H9 (cell line): ENCODE measurements at regions not wholly inside any gene's neighbourhood (a gene's known extent, or its start where the extent isn't known, plus 50 kb on each side); places are given as distances from the start of the nearest gene placed in this dataset.

ENCODE experiments used
- DNase-seq: peaks from one replicate; pipeline ENCODE4 v3.0.0-alpha.2; 2017
- H2AFZ ChIP-seq: one replicate; pipeline ENCODE4 v1.6.1; 2013; ENCODE audit warnings: mild to moderate bottlenecking, low read length, control low read depth, moderate library complexity
- H2AK5ac ChIP-seq: 2 replicates; pipeline ENCODE4 v1.6.1; 2013; ENCODE audit warnings: low read length, control low read depth, mixed read lengths; ENCODE audit not compliant: insufficient read length
- H2BK120ac ChIP-seq: one replicate; pipeline ENCODE4 v1.6.1; 2013; ENCODE audit warnings: low read depth, mild to moderate bottlenecking, low read length, control low read depth, inconsistent platforms; ENCODE audit not compliant: poor library complexity, severe bottlenecking
- H2BK12ac ChIP-seq: 2 replicates; pipeline ENCODE4 v1.6.1; 2013; ENCODE audit warnings: low read length, control low read depth, mixed read lengths, low read depth; ENCODE audit not compliant: insufficient read length
- H2BK15ac ChIP-seq: 2 replicates; pipeline ENCODE4 v1.6.1; 2013; ENCODE audit warnings: low read depth, low read length, control low read depth
- H2BK20ac ChIP-seq: one replicate; pipeline ENCODE4 v1.6.1; 2013; ENCODE audit warnings: low read depth, mild to moderate bottlenecking, low read length, control low read depth, inconsistent platforms; ENCODE audit not compliant: poor library complexity, severe bottlenecking
- H2BK5ac ChIP-seq: 2 replicates; pipeline ENCODE4 v1.6.1; 2013; ENCODE audit warnings: low read length, control low read depth, mixed read lengths; ENCODE audit not compliant: insufficient read length
- H3K14ac ChIP-seq: 2 replicates; pipeline ENCODE4 v1.6.1; 2013; ENCODE audit warnings: low read length, control low read depth; ENCODE audit not compliant: insufficient read depth
- H3K18ac ChIP-seq: 2 replicates; pipeline ENCODE4 v1.6.1; 2013; ENCODE audit warnings: low read depth, mild to moderate bottlenecking, mixed read lengths, low read length, control low read depth; ENCODE audit not compliant: insufficient read length
- H3K23ac ChIP-seq: 2 replicates; pipeline ENCODE4 v1.6.1; 2013; ENCODE audit warnings: low read length, control low read depth, mixed read lengths, low read depth; ENCODE audit not compliant: insufficient read length
- H3K23me2 ChIP-seq: 2 replicates; pipeline ENCODE4 v1.6.1; 2013; ENCODE audit warnings: low read depth, mild to moderate bottlenecking, mixed read lengths, low read length, control low read depth; ENCODE audit not compliant: insufficient read length, poor library complexity, severe bottlenecking
- H3K27ac ChIP-seq: 2 replicates; pipeline ENCODE4 v1.5.1; 2013; ENCODE audit warnings: low read length, control low read depth, mixed read lengths, low read depth; ENCODE audit not compliant: insufficient read length
- H3K27me3 ChIP-seq: 2 replicates; pipeline ENCODE4 v1.6.1; 2013; ENCODE audit warnings: low read length, control low read depth, inconsistent platforms; ENCODE audit not compliant: insufficient read depth
- H3K4ac ChIP-seq: 2 replicates; pipeline ENCODE4 v1.6.1; 2013; ENCODE audit warnings: low read depth, mild to moderate bottlenecking, control low read depth, inconsistent platforms, low read length, moderate library complexity
- H3K4me1 ChIP-seq: 2 replicates; pipeline ENCODE4 v1.6.1; 2013; ENCODE audit warnings: low read length, control low read depth, inconsistent platforms; ENCODE audit not compliant: insufficient read depth
- H3K4me2 ChIP-seq: 2 replicates; pipeline ENCODE4 v1.6.1; 2013; ENCODE audit warnings: low read length, control low read depth, mixed read lengths; ENCODE audit not compliant: insufficient read length, insufficient read depth
- H3K56ac ChIP-seq: 2 replicates; pipeline ENCODE4 v1.6.1; 2013; ENCODE audit warnings: low read depth, mild to moderate bottlenecking, mixed read lengths, low read length, control low read depth; ENCODE audit not compliant: insufficient read length
- H3K79me1 ChIP-seq: 2 replicates; pipeline ENCODE4 v1.6.1; 2013; ENCODE audit warnings: low read depth, mild to moderate bottlenecking, moderate library complexity, low read length, control low read depth, inconsistent platforms; ENCODE audit not compliant: insufficient read depth, poor library complexity, severe bottlenecking
- H3K79me2 ChIP-seq: 2 replicates; pipeline ENCODE4 v1.6.1; 2013; ENCODE audit warnings: low read length, control low read depth, inconsistent platforms; ENCODE audit not compliant: insufficient read depth
- H3K9ac ChIP-seq: 2 replicates; pipeline ENCODE4 v1.6.1; 2013; ENCODE audit warnings: low read length, control low read depth, mixed read lengths; ENCODE audit not compliant: insufficient read length; ENCODE audit errors: extremely low read depth
- H3K9me3 ChIP-seq: one replicate; pipeline ENCODE4 v1.6.1; 2013; ENCODE audit warnings: low read depth, low read length, inconsistent platforms; ENCODE audit not compliant: control insufficient read depth
- H3T11ph ChIP-seq: one replicate; pipeline ENCODE4 v1.6.1; 2013; ENCODE audit warnings: mild to moderate bottlenecking, low read length, control low read depth, inconsistent platforms
- H4K20me1 ChIP-seq: one replicate; pipeline ENCODE4 v1.6.1; 2013; ENCODE audit not compliant: control insufficient read depth, insufficient read length, insufficient read depth
- H4K5ac ChIP-seq: 2 replicates; pipeline ENCODE4 v1.6.1; 2013; ENCODE audit warnings: low read depth, mild to moderate bottlenecking, mixed read lengths, low read length, control low read depth; ENCODE audit not compliant: insufficient read length
- H4K8ac ChIP-seq: replicated peaks from 2 replicates; pipeline ENCODE4 v1.6.1; 2013; ENCODE audit warnings: low read length, control low read depth, mixed read lengths, low read depth; ENCODE audit not compliant: insufficient read length
- H4K91ac ChIP-seq: 2 replicates; pipeline ENCODE4 v1.6.1; 2013; ENCODE audit warnings: low read depth, mild to moderate bottlenecking, moderate library complexity, mixed read lengths, low read length, control low read depth; ENCODE audit not compliant: insufficient read length
- H3K27ac Mint-ChIP-seq, 3 experiments: 2 replicates in 2 of 3; 3 replicates in 1 of 3; pipeline ENCODE4 v1.8.0; 2020 to 2021; ENCODE audit warnings: mixed read lengths in 3 of 3, mild to moderate bottlenecking in 1 of 3, moderate library complexity in 1 of 3
- H3K27me3 Mint-ChIP-seq: 2 replicates; pipeline ENCODE4 v1.8.0; 2021; ENCODE audit warnings: low read depth, mild to moderate bottlenecking, moderate library complexity, mixed read lengths
- H3K36me3 Mint-ChIP-seq, 3 experiments: 2 replicates in 2 of 3; 3 replicates in 1 of 3; pipeline ENCODE4 v1.8.0; 2020 to 2021; ENCODE audit warnings: low read depth in 3 of 3, mixed read lengths in 3 of 3; ENCODE audit not compliant: insufficient read depth in 1 of 3
- H3K4me1 Mint-ChIP-seq, 2 experiments: 2 replicates each; pipeline ENCODE4 v1.8.0; 2020; ENCODE audit warnings: mixed read lengths in 2 of 2
- H3K4me3 Mint-ChIP-seq, 2 experiments: 2 replicates in 1 of 2; 3 replicates in 1 of 2; pipeline ENCODE4 v1.8.0; 2020 to 2021; ENCODE audit warnings: mild to moderate bottlenecking in 2 of 2, mixed read lengths in 2 of 2, moderate library complexity in 1 of 2
- H3K9me3 Mint-ChIP-seq, 2 experiments: 2 replicates in 1 of 2; 3 replicates in 1 of 2; pipeline ENCODE4 v1.8.0; 2020; ENCODE audit warnings: mild to moderate bottlenecking in 2 of 2, mixed read lengths in 2 of 2, moderate library complexity in 1 of 2
- CTCF ChIP-seq: fragments of 200-600 bp; sonication (generic); conservative IDR thresholded peaks from 3 replicates; pipeline ENCODE4 v1.8.0; 2021; ENCODE audit warnings: antibody characterized with exemption, mild to moderate bottlenecking
- whole genome bisulfite sequencing: extraction: QIAGEN DNeasy Blood & Tissue Kit; methylation state at CpG from one replicate; pipeline ENCODE4 v1.1.7; 2013; ENCODE audit warnings: missing lambda C conversion rate, low lambda C conversion rate, mixed read lengths; ENCODE audit not compliant: insufficient read length; ENCODE audit errors: extremely low coverage; 5-methylcytosine and 5-hydroxymethylcytosine counted together

GRCh38 chr19:31863122-31863521 is 482.3 kb upstream of the ZNF507 start:
- H3K14ac ChIP-seq: no peak overlapping the region
- peaks cover 8 to 25% (median 13%) of the 10 kb centered on the region in 3 experiments; a peak in 6 of 7 replicates for H3K36me3 Mint-ChIP-seq
- H3K4me1 ChIP-seq: no peaks in the 10 kb centered on the region
- no peak overlapping the region for H3K27ac ChIP-seq
- H3K4ac ChIP-seq: no peak overlapping the region
- H3T11ph ChIP-seq: no peak overlapping the region
- no peaks in the 10 kb centered on the region for H3K79me2 ChIP-seq
- no peak overlapping the region for H3K23ac ChIP-seq
- no peak overlapping the region for H3K4me3 Mint-ChIP-seq
- H2AK5ac ChIP-seq: no peak overlapping the region
- no peak overlapping the region for H3K4me2 ChIP-seq
- no peak overlapping the region for H3K56ac ChIP-seq
- H3K18ac ChIP-seq: no peak overlapping the region
- H3K79me1 ChIP-seq: no peaks in the 10 kb centered on the region
- no peak overlapping the region for H2BK15ac ChIP-seq
- no peak for TF ChIP-seq CTCF
- H2BK5ac ChIP-seq: no peak overlapping the region
- H4K5ac ChIP-seq: no peak overlapping the region
- H3K9me3 Mint-ChIP-seq: peaks cover 41 to 53% of the 10 kb centered on the region in 2 experiments
- no peaks in the 10 kb centered on the region for H4K20me1 ChIP-seq
- no peaks in the 10 kb centered on the region for H3K4me1 Mint-ChIP-seq
- no CpG with 5 or more reads among the region's 3 CpGs for WGBS
- peaks cover 2% of the 10 kb centered on the region; the same call in 1 of the 2 replicates for H3K27me3 Mint-ChIP-seq
- H2BK20ac ChIP-seq: no peak overlapping the region
- H3K23me2 ChIP-seq: no peaks in the 10 kb centered on the region
- H4K8ac ChIP-seq: no peak overlapping the region
- H3K9me3 ChIP-seq: no peaks in the 10 kb centered on the region
- H2BK120ac ChIP-seq: no peak overlapping the region
- no peak overlapping the region for H2AFZ ChIP-seq
- H3K27ac Mint-ChIP-seq: no peak overlapping the region
- H4K91ac ChIP-seq: no peak overlapping the region
- H3K9ac ChIP-seq: no peak overlapping the region
- no peaks in the 10 kb centered on the region for H3K27me3 ChIP-seq
- no peak overlapping the region for H2BK12ac ChIP-seq
- no peak for DNase-seq
